ENCODE measurements at regions not wholly inside any gene's neighbourhood (a gene's known extent, or its start where the extent isn't known, plus 50 kb on each side); places are given as distances from the start of the nearest gene placed in this dataset.
"Not testable (repeated sequence)": the region's sequence is repeated elsewhere in the genome, so short reads cannot be mapped to it uniquely, and the experiment has no call there.

GRCh38 chr2:129011466-129012061 lies 692.9 kb upstream of the HS6ST1 start:
- DNase-seq (ENCODE audit: low read depth), result no peak

DNA sequence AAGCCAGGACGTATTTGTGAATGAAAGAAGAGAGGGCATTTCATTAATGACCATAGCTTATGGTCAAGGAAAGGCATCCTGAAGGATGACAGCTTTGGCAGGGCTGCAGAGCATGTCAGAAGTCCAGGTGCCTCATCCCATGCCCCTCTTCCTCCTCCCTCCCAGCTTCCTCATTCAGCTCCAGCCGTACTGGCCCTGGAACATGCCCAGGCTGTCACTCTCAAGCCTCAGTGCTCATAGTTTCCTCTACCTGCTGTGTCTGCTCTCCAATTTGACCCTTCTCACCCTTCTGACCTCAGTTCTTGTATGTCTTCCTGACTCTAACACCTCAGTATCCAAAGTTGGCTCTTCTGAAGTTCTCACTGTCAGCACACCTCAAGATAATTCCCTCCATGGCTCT lies 695.8 kb upstream of the HS6ST1 start:
- DNase-seq (ENCODE audit: low read depth), result no peak

- DNase-seq (ENCODE audit: low read depth), result no peak
Observed at GRCh38 chr2:129015397-129016285, 697.0 kb upstream of the HS6ST1 start.

DNA sequence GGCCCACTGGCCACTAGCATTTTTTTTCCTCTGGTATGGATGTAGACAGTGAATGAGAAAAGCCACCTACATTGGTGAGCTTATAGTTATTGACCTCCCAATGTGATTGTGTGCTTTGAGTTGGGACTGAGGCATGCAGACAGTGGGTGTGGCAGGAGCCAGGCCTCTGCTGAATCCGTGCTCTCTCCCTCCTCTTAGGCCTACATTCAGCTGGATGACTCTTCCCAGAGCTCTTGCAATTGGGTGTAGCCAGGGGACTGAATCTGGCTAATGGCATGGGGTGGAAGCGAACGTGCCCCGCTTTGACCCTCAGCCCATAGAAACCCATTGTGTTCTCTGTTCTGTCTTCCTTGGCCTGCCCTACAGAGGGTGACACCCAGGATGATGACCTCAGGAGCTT lies 698.3 kb upstream of the HS6ST1 start:
- no peak for DNase-seq (ENCODE audit: low read depth)

- no peak for DNase-seq (ENCODE audit: low read depth)
Observed at GRCh38 chr2:129024796-129025195, 706.1 kb upstream of the HS6ST1 start.

GRCh38 chr2:129035992-129036391 lies 717.3 kb upstream of the HS6ST1 start:
- no peak for DNase-seq (ENCODE audit: low read depth)

DNA sequence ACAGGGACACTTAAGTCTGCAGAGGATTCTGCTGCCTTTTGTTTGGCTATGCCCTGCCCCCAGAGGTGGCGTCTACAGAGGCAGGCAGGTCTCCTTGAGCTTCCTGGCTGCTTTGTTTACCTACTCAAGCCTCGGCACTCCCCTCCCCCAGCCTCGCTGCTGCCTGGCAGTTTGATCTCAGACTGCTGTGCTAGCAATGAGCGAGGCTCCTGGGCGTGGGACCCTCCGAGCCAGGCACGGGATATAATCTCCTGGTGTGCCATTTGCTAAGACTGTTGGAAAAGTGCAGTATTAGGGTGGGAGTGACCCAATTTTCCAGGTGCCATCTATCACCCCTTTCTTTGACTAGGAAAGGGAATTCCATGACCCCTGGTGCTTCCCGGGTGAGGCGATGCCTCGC lies 725.0 kb upstream of the HS6ST1 start:
- not testable (repeated sequence) for DNase-seq (ENCODE audit: low read depth)

- DNase-seq (ENCODE audit: low read depth), result not testable (repeated sequence)
Observed at GRCh38 chr2:129046475-129046874, 727.8 kb upstream of the HS6ST1 start.

DNA sequence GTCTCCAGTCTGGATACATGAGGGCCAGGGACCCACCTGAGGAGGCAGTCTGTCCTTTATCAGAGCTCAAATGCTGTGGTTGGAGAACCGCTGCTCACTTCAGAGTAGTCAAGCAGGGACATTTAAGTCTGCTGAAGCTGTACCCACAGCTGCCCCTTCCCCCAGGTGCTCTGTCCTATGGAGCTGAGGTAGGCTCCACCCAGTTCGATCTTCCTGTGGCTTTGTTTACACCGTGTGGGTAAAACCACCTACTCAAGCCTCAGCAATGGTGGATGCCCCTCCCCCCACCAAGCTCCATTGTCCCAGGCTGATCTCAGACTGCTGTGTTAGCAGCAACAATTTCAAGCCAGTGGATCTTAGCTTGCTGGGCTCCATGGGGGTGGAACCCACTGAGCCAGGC lies 731.4 kb upstream of the HS6ST1 start:
- DNase-seq (ENCODE audit: low read depth), result no peak

- DNase-seq (ENCODE audit: low read depth), result no peak
Observed at GRCh38 chr2:129055242-129055641, 736.6 kb upstream of the HS6ST1 start.

- no peak for DNase-seq (ENCODE audit: low read depth)
Observed at GRCh38 chr2:129055824-129056223, 737.2 kb upstream of the HS6ST1 start.

- no peak for DNase-seq (ENCODE audit: low read depth)
Observed at GRCh38 chr2:129056309-129056958, 737.8 kb upstream of the HS6ST1 start.

DNA sequence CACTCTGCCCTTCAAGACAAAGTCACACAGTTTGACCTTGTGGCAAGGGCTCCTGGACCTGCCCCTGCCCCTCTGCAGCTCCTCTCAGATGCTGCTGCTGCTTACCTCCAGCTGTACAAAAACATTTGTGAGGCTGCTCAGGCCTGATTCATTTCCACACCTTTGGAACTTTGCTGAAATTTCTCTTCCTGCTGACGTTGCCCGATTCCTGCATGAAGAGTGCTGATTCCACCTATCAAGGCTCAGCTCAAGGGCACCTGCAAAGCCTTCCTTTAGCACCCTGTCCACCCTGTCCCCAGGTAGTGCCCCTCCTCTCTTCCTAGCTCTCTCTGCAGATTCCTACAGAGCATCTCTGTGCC lies 738.3 kb upstream of the HS6ST1 start:
- DNase-seq (ENCODE audit: low read depth), result no peak

- DNase-seq (ENCODE audit: low read depth), result no peak
Observed at GRCh38 chr2:129058981-129059380, 740.3 kb upstream of the HS6ST1 start.

DNA sequence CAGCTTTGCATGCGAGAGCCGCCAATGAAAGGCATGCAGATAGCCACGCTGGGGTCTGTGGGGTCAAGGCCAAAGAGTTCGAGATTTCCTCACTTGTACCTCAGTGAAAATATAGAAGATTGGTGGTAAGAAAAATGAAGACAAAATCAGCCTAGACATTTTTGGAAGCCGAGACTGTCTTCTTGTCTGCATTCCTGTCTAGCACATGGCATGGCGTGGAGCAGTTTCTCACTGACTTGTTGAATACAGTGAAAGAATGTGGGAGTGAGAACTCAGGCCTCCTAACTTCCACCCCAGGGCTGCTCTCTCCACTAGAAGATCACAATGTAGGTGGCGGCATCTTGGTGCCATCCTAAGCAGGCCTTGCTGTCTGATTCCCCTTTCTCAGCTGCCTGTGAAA lies 740.8 kb upstream of the HS6ST1 start:
- no peak for DNase-seq (ENCODE audit: low read depth)

DNA sequence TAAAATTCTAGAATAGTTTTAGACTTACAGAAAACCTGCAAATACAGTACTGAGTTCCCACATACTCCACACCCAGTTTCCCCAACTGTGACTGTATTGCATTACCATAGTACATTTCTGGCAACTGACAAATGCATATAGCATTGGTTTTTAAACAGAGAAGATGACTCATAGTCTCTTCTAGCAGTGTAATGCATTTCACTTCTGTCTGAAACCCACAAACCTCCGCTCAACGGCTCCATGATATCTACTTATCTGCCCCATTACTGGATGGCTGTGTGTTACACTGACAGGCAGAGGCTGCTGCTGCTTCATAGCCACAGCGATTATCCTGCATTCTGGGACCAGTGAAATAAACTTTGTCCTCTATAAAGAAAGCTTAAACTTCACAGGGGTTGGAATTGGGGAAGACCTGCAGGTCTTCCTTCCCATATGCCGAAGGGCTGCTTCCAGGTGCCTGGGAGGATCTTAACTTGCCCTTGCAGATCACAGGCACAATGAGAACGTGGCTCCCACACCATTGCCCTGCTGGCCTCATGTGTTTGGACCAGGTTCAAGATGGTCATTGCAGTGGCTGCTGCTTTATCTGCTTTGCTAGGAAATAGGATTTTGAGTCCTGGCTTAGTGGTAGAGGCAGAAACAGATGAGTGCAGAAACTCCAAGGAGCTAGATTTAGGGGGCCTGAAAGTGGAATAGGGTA lies 742.6 kb upstream of the HS6ST1 start:
- no peak for DNase-seq (ENCODE audit: low read depth)

- DNase-seq (ENCODE audit: low read depth), result no peak
Observed at GRCh38 chr2:129061769-129062121, 743.1 kb upstream of the HS6ST1 start.

GRCh38 chr2:129062146-129062912 lies 743.7 kb upstream of the HS6ST1 start:
- no peak for DNase-seq (ENCODE audit: low read depth)

GRCh38 chr2:129067070-129067469 lies 748.4 kb upstream of the HS6ST1 start:
- DNase-seq (ENCODE audit: low read depth), result no peak

DNA sequence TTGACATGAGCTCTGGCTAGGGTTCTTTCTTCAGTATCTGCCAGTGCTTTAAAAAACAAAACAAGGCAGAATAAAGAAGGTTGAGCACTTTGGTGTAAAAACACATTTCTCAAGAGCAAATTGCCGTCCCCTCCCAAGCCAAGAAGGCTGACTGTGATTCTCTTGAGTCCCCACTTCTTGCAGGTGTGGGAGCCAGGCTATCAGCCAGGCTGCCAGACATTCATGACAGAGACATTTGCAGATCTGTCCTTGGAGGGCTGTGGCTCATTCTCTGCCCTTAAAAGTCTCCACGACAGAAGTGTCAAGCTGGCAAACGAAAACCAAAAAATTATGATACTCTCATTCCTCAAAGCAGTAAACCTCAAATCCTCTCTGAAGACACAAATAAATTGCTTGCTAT lies 749.3 kb upstream of the HS6ST1 start:
- DNase-seq (ENCODE audit: low read depth), result no peak

- no peak for DNase-seq (ENCODE audit: low read depth)
Observed at GRCh38 chr2:129068543-129068942, 749.9 kb upstream of the HS6ST1 start.

All from stimulated activated CD8-positive, alpha-beta memory T cell treated with anti-CD3 and anti-CD28 coated beads, Interleukin-4, amount 100 ng/mL, for 24 hours (primary cell).